SK-N-SH (cell line): ENCODE measurements at regions not wholly inside any gene's neighbourhood (a gene's known extent, or its start where the extent isn't known, plus 50 kb on each side); places are given as distances from the start of the nearest gene placed in this dataset.

Experiments
- CTCF ChIA-PET: fragments of 300-600, 350-600 bp; formaldehyde crosslinking; extraction: SDS; loops from one replicate; lab custom pipeline; 2021; lab: Yijun Ruan, JAX
- POLR2A ChIA-PET: fragments of 350-600 bp; sonication (Branson Sonifier 250); formaldehyde crosslinking; extraction: SDS; loops from one replicate; lab custom pipeline; 2020; ENCODE audit warnings: antibody characterized with exemption, inconsistent platforms; lab: Yijun Ruan, JAX
- DNase-seq: peaks from one replicate; pipeline ENCODE4 v3.0.0; 2012
- H2AFZ ChIP-seq: fragments of 200-600 bp; sonication (generic); 2 replicates; pipeline ENCODE4 v1.8.1; 2016; ENCODE audit warnings: antibody characterized with exemption, mild to moderate bottlenecking, low read depth
- H3F3A ChIP-seq: fragments of 200-600 bp; sonication (generic); replicated peaks from 2 replicates; pipeline ENCODE3; 2016; ENCODE audit warnings: antibody characterized with exemption, mild to moderate bottlenecking; ENCODE audit not compliant: insufficient read depth
- H3K27ac ChIP-seq, 2 experiments: fragments of 200-500 bp in 1 of 2; fragments of 200-600 bp in 1 of 2; sonication (Bioruptor generic) in 1 of 2; sonication (generic), shearing (Covaris generic) in 1 of 2; 2 replicates each; pipeline versions ENCODE4 v1.5.1 to v1.6.1; 2014 to 2016; ENCODE audit warnings: low read depth in 2 of 2, inconsistent platforms in 1 of 2, low read length in 1 of 2, mild to moderate bottlenecking in 1 of 2, mixed read lengths in 1 of 2
- H3K27me3 ChIP-seq: fragments of 200-600 bp; sonication (generic), shearing (Covaris generic); 2 replicates; pipeline ENCODE4 v1.6.1; 2016; ENCODE audit warnings: mixed run types; ENCODE audit not compliant: insufficient read depth
- H3K36me3 ChIP-seq, 2 experiments: fragments of 200-500 bp in 1 of 2; fragments of 200-600 bp in 1 of 2; sonication (Bioruptor generic) in 1 of 2; sonication (generic) in 1 of 2; replicated peaks in 1 of 2; 2 replicates each; pipeline versions ENCODE3 to v1.5.1; 2014 to 2016; ENCODE audit warnings: low read length in 1 of 2, mild to moderate bottlenecking in 1 of 2; ENCODE audit not compliant: insufficient read depth in 2 of 2, control insufficient read depth in 1 of 2
- H3K4me1 ChIP-seq, 2 experiments: fragments of 200-500 bp in 1 of 2; fragments of 200-600 bp in 1 of 2; sonication (Bioruptor generic) in 1 of 2; sonication (generic), shearing (Covaris generic) in 1 of 2; 2 replicates each; pipeline versions ENCODE4 v1.5.1 to v1.6.1; 2014 to 2016; ENCODE audit warnings: low read depth in 1 of 2, low read length in 1 of 2, mixed run types in 1 of 2; ENCODE audit not compliant: insufficient read depth in 2 of 2, control insufficient read depth in 1 of 2
- H3K4me2 ChIP-seq: fragments of 200-600 bp; sonication (generic), shearing (Covaris generic); 2 replicates; pipeline ENCODE4 v1.6.1; 2017; ENCODE audit warnings: mixed run types
- H3K4me3 ChIP-seq, 2 experiments: fragments of 200-500 bp in 1 of 2; fragments of 200-600 bp in 1 of 2; sonication (Bioruptor generic) in 1 of 2; sonication (generic), shearing (Covaris generic) in 1 of 2; 2 replicates each; pipeline versions ENCODE4 v1.5.1 to v1.8.1; 2014 to 2016; ENCODE audit warnings: low read depth in 2 of 2, inconsistent platforms in 1 of 2, low read length in 1 of 2, mild to moderate bottlenecking in 1 of 2, mixed read lengths in 1 of 2, moderate library complexity in 1 of 2
- H3K79me2 ChIP-seq: fragments of 200-600 bp; sonication (generic); 2 replicates; pipeline ENCODE4 v1.8.1; 2017; ENCODE audit warnings: mild to moderate bottlenecking; ENCODE audit not compliant: insufficient read depth
- H3K9ac ChIP-seq: fragments of 200-600 bp; sonication (generic); 2 replicates; pipeline ENCODE4 v1.6.1; 2017; ENCODE audit warnings: mixed run types
- H3K9me2 ChIP-seq: fragments of 200-600 bp; sonication (generic); 2 replicates; pipeline ENCODE4 v1.6.1; 2017; ENCODE audit warnings: mixed run types
- H3K9me3 ChIP-seq: fragments of 200-600 bp; sonication (generic); 2 replicates; pipeline ENCODE4 v1.6.1; 2017; ENCODE audit warnings: mixed run types, mild to moderate bottlenecking, moderate library complexity
- H4K20me1 ChIP-seq: fragments of 200-600 bp; sonication (generic); 2 replicates; pipeline ENCODE4 v1.6.1; 2017; ENCODE audit warnings: mild to moderate bottlenecking, mixed run types; ENCODE audit not compliant: insufficient read depth
- CHD2 ChIP-seq: fragments of 150-350 bp; IDR thresholded peaks from 2 replicates; pipeline ENCODE4 v1.6.1; 2018; ENCODE audit warnings: low read length; ENCODE audit not compliant: partially characterized antibody
- CTCF ChIP-seq: fragments of 200-600 bp; sonication (generic); IDR thresholded peaks from 2 replicates; pipeline ENCODE4 v1.6.1; 2017; ENCODE audit warnings: antibody characterized with exemption, mild to moderate bottlenecking, moderate library complexity
- ELF1 ChIP-seq: IDR thresholded peaks from 2 replicates; pipeline ENCODE4 v1.4.0; 2012
- EP300 ChIP-seq, 2 experiments: IDR thresholded peaks; 2 replicates each; pipeline versions ENCODE4 v1.4.0 to v1.6.1; 2012; ENCODE audit warnings: borderline replicate concordance in 1 of 2, low read depth in 1 of 2, low read length in 1 of 2
- FOXJ3 ChIP-seq: sonication (generic); formaldehyde crosslinking; IDR thresholded peaks from 2 replicates; pipeline ENCODE4 v1.5.1; 2020; ENCODE audit warnings: mild to moderate bottlenecking, missing genetic modification reagents
- GABPA ChIP-seq: IDR thresholded peaks from 2 replicates; pipeline ENCODE4 v1.4.0; 2012; ENCODE audit warnings: low read depth, mild to moderate bottlenecking
- IRF3 ChIP-seq: fragments of 150-350 bp; IDR thresholded peaks from 2 replicates; pipeline ENCODE4 v1.6.1; 2016; ENCODE audit warnings: mild to moderate bottlenecking, low read depth, low read length
- JUND ChIP-seq: IDR thresholded peaks from 2 replicates; pipeline ENCODE4 v1.4.0; 2012
- MEF2A ChIP-seq: IDR thresholded peaks from 2 replicates; pipeline ENCODE4 v1.4.0; 2012; ENCODE audit warnings: low read depth, borderline replicate concordance
- NFIC ChIP-seq: IDR thresholded peaks from 2 replicates; pipeline ENCODE4 v1.4.0; 2012; ENCODE audit warnings: borderline replicate concordance
- POLR2AphosphoS5 ChIP-seq: IDR thresholded peaks from 2 replicates; pipeline ENCODE4 v1.6.1; 2012; ENCODE audit warnings: low read depth, low read length
- REST ChIP-seq: IDR thresholded peaks from 2 replicates; pipeline ENCODE4 v1.6.1; 2012; ENCODE audit warnings: mild to moderate bottlenecking, low read depth, low read length, moderate library complexity
- RFX5 ChIP-seq: IDR thresholded peaks from 2 replicates; pipeline ENCODE4 v1.6.1; 2012; ENCODE audit warnings: mild to moderate bottlenecking, improper control_type of control experiment, low read length
- TCF12 ChIP-seq: IDR thresholded peaks from 2 replicates; pipeline ENCODE4 v1.4.0; 2012
- TEAD4 ChIP-seq: IDR thresholded peaks from 2 replicates; pipeline ENCODE4 v1.4.0; 2012; ENCODE audit warnings: mild to moderate bottlenecking, borderline replicate concordance; ENCODE audit not compliant: insufficient read depth
- USF1 ChIP-seq: IDR thresholded peaks from 2 replicates; pipeline ENCODE4 v1.4.0; 2012; ENCODE audit warnings: low read depth, borderline replicate concordance
- USF2 ChIP-seq: fragments of 150-350 bp; IDR thresholded peaks from 2 replicates; pipeline ENCODE4 v1.6.1; 2017; ENCODE audit warnings: antibody characterized with exemption, low read length, low read depth, borderline replicate concordance
- ZBTB33 ChIP-seq: IDR thresholded peaks from 2 replicates; pipeline ENCODE4 v1.4.0; 2012; ENCODE audit warnings: low read depth, borderline replicate concordance
- WGBS: methylation state at CpG from one replicate; pipeline ENCODE4 v1.1.6; 2017; ENCODE audit warnings: low lambda C conversion rate; 5-methylcytosine and 5-hydroxymethylcytosine counted together

- peak; percentile 64; the same call in 1 of the 2 replicates for TF ChIP-seq NFIC
- TF ChIP-seq USF2 = no peak
- peak; percentile 74 for TF ChIP-seq TEAD4
- TF ChIP-seq TCF12 = peak; percentile 82
- TF ChIP-seq IRF3 = no peak
- TF ChIP-seq EP300 (IDR thresholded peaks at IDR 0.05; ENCODE audit: borderline replicate concordance in 1 of 2, low read depth in 1 of 2, low read length in 1 of 2) = peak in 1 of 2 experiments; percentile 84; a peak in 2 of 4 replicates
- TF ChIP-seq JUND = peak; percentile 80
- TF ChIP-seq MEF2A = 0 out of 2 replicates have a peak, but pooled peaks have one; percentile 41
These were observed 264.3 kb upstream of the LRTM1 start (continued) for GRCh38 chr3:55191911-55192775.

GRCh38 chr3:55190331-55190730 lies 262.5 kb upstream of the LRTM1 start:
- CTCF ChIA-PET = interaction anchor here (3.1 kb wide), 1 partner anchor 9 kb away, joined by 11 read pairs; no protein-coding TSS in a partner anchor
- peak overlapping the region in 1 of 2 experiments; percentile 100; a peak in 3 of 4 replicates for H3K27ac ChIP-seq
- TF ChIP-seq CHD2 (no peak), CTCF (no peak), ZBTB33 (no peak), TEAD4 (no peak), FOXJ3 (CRISPR knock-in tag) (no peak), POLR2AphosphoS5 (no peak), NFIC (no peak), GABPA (no peak), REST (no peak), USF1 (no peak), JUND (no peak), ELF1 (no peak), RFX5 (no peak)

More at GRCh38 chr3:55190331-55190730, 262.5 kb upstream of the LRTM1 start:
- POLR2A ChIA-PET = no interaction called here
- Histone ChIP-seq H2AFZ (no peak overlapping the region), H3F3A (peaks cover 27% of the 10 kb centered on the region), H3K4me3 (no peak overlapping the region), H3K9me2 (no peaks in the 10 kb centered on the region), H3K27me3 (no peaks in the 10 kb centered on the region), H3K4me2 (no peak overlapping the region), H4K20me1 (no peaks in the 10 kb centered on the region), H3K36me3 (no peaks in the 10 kb centered on the region), H3K9me3 (no peaks in the 10 kb centered on the region), H3K4me1 (peaks cover 0 to 13% of the 10 kb centered on the region in 2 experiments; a peak in 2 of 4 replicates), H3K9ac (peak overlapping the region; percentile 80; the same call in 1 of the 2 replicates), H3K79me2 (no peaks in the 10 kb centered on the region)
- DNase-seq = no peak
- WGBS = 93% methylated on average over 6 of the region's 6 CpGs
